Body of pancreas (tissue), 4 donors: ENCODE measurements at regions not wholly inside any gene's neighbourhood (a gene's known extent, or its start where the extent isn't known, plus 50 kb on each side); places are given as distances from the start of the nearest gene placed in this dataset.

ENCODE experiments used
- ATAC-seq: fragments of 150-250 bp; one replicate; pipeline ENCODE4 v1.9.1; 2016
- DNase-seq, 4 donors: peaks; one replicate each; pipeline ENCODE4 v3.0.0-alpha.2; 2019
- H3K27ac ChIP-seq, 4 donors: fragments of 200-600 bp; sonication (generic); 1 replicate in 3 of 4; 2 replicates in 1 of 4; pipeline versions ENCODE4 v1.5.1 to v1.6.1; 2016 to 2019; ENCODE audit warnings: mild to moderate bottlenecking in 1 of 4, mixed read lengths in 1 of 4, moderate library complexity in 1 of 4
- H3K27me3 ChIP-seq, 2 donors: fragments of 200-600 bp; sonication (generic); one replicate each; pipeline ENCODE4 v1.6.0; 2016; ENCODE audit warnings: mild to moderate bottlenecking in 1 of 2
- H3K36me3 ChIP-seq, 2 donors: fragments of 200-600 bp; sonication (generic); replicated peaks in 1 of 2; 2 replicates each; pipeline ENCODE4 v1.5.1; 2016; ENCODE audit warnings: low read depth in 2 of 2; ENCODE audit not compliant: insufficient read depth in 1 of 2
- H3K4me1 ChIP-seq: fragments of 200-600 bp; sonication (generic); one replicate; pipeline ENCODE4 v1.6.0; 2016
- H3K4me3 ChIP-seq, 2 donors: fragments of 200-600 bp; sonication (generic); 1 replicate in 1 of 2; 2 replicates in 1 of 2; pipeline ENCODE4 v1.5.1; 2016 to 2019
- H3K9me3 ChIP-seq, 3 donors: fragments of 200-600 bp; sonication (generic); 1 replicate in 2 of 3; 2 replicates in 1 of 3; pipeline ENCODE4 v1.5.1; 2016
- POLR2A ChIP-seq, 3 donors: fragments of 450-650 bp; IDR thresholded peaks; one replicate each; pipeline ENCODE4 v1.6.1; 2016; ENCODE audit warnings: antibody characterized with exemption in 3 of 3, mild to moderate bottlenecking in 2 of 3
- WGBS, 2 donors: methylation state at CpG; one replicate each; pipeline ENCODE4 v1.1.5; 2017; 5-methylcytosine and 5-hydroxymethylcytosine counted together
- intact Hi-C: fragments of 100-400 bp; cut with DNase I; formaldehyde crosslinking; loops from one replicate; pipeline ENCODE4 v1.15.1; 2023
- TF ChIP-seq, protein P1 (sequence below), 7 experiments: fragments of 450-650 bp in 4 of 7; fragments of 200-600 bp in 3 of 7; sonication (generic) in 3 of 7; IDR thresholded peaks; one replicate each; pipeline ENCODE4 v1.5.1; 2016 to 2019; ENCODE audit warnings: antibody characterized with exemption in 7 of 7

DNA sequence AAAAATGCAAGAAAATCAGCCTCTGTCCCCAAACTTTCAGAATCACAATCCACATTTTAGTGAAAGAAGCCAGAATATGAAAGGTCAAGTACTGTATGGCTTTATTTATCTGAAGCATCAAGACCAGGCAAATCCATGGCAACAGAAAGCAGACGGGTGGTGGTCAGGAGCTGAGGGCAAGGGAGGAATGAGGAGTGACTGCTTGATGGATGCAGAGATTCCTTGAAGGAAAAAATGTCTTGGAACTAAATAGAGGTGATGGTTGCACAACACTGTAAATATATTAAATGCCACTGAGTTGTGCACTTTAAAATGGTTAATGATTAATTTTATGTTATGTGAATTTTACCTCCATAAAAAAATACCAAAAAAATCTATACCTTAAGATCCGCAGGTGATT, 165.1 kb downstream of the GXYLT1 start:
- Histone ChIP-seq H3K4me1 (no peaks in the 10 kb centered on the region), H3K27me3 (no peaks in the 10 kb centered on the region), H3K4me3 (no peak overlapping the region), H3K9me3 (no peaks in the 10 kb centered on the region), H3K27ac (no peak overlapping the region), H3K36me3 (no peaks in the 10 kb centered on the region)
- ATAC-seq (no peak), DNase-seq (no peak)
- WGBS, 2 donors, result 26 to 31% methylated on average over 2 of the region's 2 CpGs
- TF ChIP-seq, protein P1, sequence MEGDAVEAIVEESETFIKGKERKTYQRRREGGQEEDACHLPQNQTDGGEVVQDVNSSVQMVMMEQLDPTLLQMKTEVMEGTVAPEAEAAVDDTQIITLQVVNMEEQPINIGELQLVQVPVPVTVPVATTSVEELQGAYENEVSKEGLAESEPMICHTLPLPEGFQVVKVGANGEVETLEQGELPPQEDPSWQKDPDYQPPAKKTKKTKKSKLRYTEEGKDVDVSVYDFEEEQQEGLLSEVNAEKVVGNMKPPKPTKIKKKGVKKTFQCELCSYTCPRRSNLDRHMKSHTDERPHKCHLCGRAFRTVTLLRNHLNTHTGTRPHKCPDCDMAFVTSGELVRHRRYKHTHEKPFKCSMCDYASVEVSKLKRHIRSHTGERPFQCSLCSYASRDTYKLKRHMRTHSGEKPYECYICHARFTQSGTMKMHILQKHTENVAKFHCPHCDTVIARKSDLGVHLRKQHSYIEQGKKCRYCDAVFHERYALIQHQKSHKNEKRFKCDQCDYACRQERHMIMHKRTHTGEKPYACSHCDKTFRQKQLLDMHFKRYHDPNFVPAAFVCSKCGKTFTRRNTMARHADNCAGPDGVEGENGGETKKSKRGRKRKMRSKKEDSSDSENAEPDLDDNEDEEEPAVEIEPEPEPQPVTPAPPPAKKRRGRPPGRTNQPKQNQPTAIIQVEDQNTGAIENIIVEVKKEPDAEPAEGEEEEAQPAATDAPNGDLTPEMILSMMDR (IDR thresholded peaks at IDR 0.05), result no peak
- TF ChIP-seq POLR2A (IDR thresholded peaks at IDR 0.05), result no peak
- intact Hi-C loops, result no loop called here

DNA sequence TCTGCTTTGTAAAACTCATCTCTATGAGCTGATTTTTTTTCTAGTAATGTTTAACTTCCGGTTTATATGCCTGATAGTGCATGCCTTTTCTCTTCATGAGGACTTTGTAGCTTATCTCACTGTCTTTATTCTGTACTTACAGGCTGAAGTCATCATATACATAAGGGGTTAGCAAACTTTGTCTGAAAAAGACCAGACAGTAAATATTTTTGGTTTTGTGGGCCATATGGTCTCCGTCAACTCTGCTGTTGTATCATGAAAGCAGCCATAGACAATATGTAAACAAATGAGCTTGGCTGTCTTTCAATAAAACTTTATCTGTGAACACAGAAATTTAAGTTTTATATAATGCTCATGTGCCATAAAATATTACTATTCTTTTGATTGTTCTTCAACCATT, 172.1 kb downstream of the GXYLT1 start:
- no peaks in the 10 kb centered on the region for H3K27me3 ChIP-seq
- H3K9me3 ChIP-seq, result no peaks in the 10 kb centered on the region
- H3K4me3 ChIP-seq, result no peak overlapping the region
- no peak overlapping the region for H3K27ac ChIP-seq
- DNase-seq (no peak), ATAC-seq (no peak)
- intact Hi-C loops, result no loop called here
- no peaks in the 10 kb centered on the region for H3K4me1 ChIP-seq
- no peaks in the 10 kb centered on the region for H3K36me3 ChIP-seq
- 69 to 82% methylated on average over 2 of the region's 2 CpGs for WGBS, 2 donors
- TF ChIP-seq, protein P1 (IDR thresholded peaks at IDR 0.05), result no peak
- no peak for TF ChIP-seq POLR2A (IDR thresholded peaks at IDR 0.05)

DNA sequence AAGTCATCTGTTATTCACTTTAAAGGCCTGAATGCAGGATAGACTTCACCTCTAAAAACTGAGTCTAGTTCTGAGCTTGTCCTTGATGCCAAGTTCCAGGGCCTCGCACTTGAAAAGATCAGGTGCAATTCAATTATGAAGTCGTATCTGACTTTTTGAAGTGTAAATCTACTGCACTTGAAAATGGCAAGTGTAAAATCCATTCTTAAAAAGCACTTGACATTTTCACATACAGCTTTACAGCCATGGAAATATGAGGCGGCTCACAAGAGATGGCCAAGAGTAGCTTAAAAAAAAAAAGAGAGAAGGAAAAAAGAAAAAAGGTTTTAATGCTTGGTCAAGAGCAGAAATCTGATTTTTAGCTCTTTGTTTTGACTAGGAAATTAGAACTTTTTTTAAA, 172.5 kb downstream of the GXYLT1 start:
- 66 to 67% methylated on average over 3 of the region's 3 CpGs for WGBS, 2 donors
- no peak for DNase-seq
- intact Hi-C loops, result no loop called here
- Histone ChIP-seq H3K9me3 (no peaks in the 10 kb centered on the region), H3K4me1 (no peaks in the 10 kb centered on the region), H3K27ac (no peak overlapping the region), H3K27me3 (no peaks in the 10 kb centered on the region), H3K4me3 (no peak overlapping the region), H3K36me3 (no peaks in the 10 kb centered on the region)
- ATAC-seq, result no peak
- TF ChIP-seq, protein P1 (IDR thresholded peaks at IDR 0.05), result no peak
- no peak for TF ChIP-seq POLR2A (IDR thresholded peaks at IDR 0.05)

DNA sequence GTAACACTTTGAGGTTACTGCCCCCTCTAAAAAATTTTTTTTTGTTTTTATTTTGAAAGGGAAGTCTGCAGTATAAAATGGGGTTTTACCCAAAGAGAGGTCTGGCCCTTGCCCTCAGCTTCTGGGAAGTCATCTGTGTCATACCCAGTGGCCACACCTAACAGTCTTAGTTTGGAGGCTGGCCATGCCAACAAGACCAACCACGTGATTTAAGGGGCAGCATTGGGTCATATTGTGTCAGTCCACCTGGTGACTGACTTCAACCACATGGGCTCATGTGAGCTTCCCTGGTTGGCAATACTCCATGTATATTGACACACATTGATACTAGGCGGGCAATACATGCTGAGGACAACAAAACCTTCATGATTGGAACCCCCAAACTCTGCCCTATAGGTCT, 173.9 kb downstream of the GXYLT1 start:
- intact Hi-C loops, result no loop called here

DNA sequence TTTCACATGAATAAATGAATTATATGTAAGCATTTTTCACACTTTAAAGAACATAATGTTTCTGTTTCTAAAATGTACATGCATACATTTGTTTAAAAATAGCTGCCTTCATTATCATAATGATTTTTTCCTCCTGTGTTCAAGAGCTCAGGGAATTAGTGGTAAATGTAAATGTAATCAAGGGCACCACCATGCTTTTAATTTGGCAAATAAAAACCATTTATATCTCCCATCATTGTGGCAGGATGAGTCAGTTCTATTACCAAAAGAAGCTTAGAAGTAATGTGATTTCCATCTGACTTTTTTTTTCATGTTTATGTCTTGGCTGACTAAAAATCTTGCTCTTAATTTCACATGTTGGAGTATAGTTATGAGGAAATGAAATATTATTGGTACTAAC, 176.1 kb downstream of the GXYLT1 start:
- H3K36me3 ChIP-seq, result no peaks in the 10 kb centered on the region
- H3K27me3 ChIP-seq, result no peaks in the 10 kb centered on the region
- intact Hi-C loops, result no loop called here
- no peaks in the 10 kb centered on the region for H3K9me3 ChIP-seq
- DNase-seq (no peak), ATAC-seq (no peak)
- no peaks in the 10 kb centered on the region for H3K4me1 ChIP-seq
- no peak for TF ChIP-seq POLR2A (IDR thresholded peaks at IDR 0.05)
- TF ChIP-seq, protein P1 (IDR thresholded peaks at IDR 0.05), result no peak
- no peak overlapping the region for H3K27ac ChIP-seq
- H3K4me3 ChIP-seq, result no peak overlapping the region

More for the DNA sequence above, 173.9 kb downstream of the GXYLT1 start:
- no peak for ATAC-seq
- H3K36me3 ChIP-seq, result no peaks in the 10 kb centered on the region
- WGBS, 2 donors, result 46 to 73% methylated on average over 2 of the region's 2 CpGs
- no peak for TF ChIP-seq POLR2A (IDR thresholded peaks at IDR 0.05)
- TF ChIP-seq, protein P1 (IDR thresholded peaks at IDR 0.05), result no peak
- H3K27ac ChIP-seq, result no peak overlapping the region
- H3K4me1 ChIP-seq, result no peaks in the 10 kb centered on the region
- no peaks in the 10 kb centered on the region for H3K27me3 ChIP-seq
- H3K9me3 ChIP-seq, result no peaks in the 10 kb centered on the region
- H3K4me3 ChIP-seq, result no peak overlapping the region
- no peak for DNase-seq
